SHP77 (cell line): ENCODE measurements at regions not wholly inside any gene's neighbourhood (a gene's known extent, or its start where the extent isn't known, plus 50 kb on each side); places are given as distances from the start of the nearest gene placed in this dataset.

Experiments
- DNase-seq, 2 experiments: peaks; one replicate each; lab custom pipeline; 2025; lab: John Stamatoyannopoulos, UW

DNA sequence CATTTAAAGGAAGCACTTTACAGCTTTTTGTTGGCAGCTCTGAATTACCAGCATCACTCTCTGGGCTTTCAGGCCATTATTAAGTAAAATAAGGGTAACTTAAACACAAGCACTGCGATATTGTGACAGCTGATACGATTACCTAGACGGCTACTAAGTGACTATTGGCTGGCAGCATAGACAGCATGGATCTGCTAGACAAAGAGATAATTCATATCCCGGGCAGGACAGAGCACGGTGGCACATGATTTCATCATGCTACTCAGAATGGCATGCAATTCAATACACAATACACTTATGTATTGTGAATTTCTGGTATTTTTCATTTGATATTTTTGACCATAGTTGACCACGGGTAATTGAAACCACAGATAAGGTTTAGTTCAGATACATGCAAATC is 522.0 kb upstream of the LRRN3 start:
- peak; percentile 5 to 29 for DNase-seq

DNA sequence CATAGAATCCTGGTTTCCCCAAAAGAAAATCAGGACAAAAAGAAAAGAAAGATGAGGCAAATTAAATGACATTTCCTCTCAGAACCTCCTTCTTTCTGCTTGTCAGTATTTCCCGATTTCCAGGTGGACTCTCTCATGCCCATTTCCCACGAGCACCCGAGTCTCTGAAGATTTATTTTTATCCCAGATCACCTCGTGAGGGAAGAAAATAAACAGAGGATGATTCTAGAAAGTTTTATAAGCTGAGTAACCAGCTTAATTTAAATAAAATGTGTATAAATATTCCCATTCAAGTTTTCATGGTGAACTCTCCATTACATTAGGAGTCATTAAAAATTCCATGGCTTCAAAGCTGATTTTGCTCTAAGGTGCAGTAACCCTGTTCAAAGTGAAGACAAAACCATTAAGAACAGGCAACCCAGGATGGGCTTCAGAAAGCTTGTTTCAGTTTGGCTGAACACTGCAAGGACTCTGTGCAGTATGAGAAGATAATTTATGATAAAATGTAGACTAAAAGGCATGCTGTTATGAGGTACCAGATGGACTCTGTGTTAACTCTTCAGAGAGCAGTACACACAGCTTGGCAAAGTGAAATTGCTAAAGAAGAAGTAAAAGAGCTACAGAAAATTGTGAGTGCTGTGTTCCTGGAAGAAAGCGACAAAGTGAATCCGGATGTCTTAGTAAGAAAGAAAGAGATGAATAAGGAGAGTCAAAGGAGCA is 521.3 kb upstream of the LRRN3 start:
- DNase-seq: no peak

DNA sequence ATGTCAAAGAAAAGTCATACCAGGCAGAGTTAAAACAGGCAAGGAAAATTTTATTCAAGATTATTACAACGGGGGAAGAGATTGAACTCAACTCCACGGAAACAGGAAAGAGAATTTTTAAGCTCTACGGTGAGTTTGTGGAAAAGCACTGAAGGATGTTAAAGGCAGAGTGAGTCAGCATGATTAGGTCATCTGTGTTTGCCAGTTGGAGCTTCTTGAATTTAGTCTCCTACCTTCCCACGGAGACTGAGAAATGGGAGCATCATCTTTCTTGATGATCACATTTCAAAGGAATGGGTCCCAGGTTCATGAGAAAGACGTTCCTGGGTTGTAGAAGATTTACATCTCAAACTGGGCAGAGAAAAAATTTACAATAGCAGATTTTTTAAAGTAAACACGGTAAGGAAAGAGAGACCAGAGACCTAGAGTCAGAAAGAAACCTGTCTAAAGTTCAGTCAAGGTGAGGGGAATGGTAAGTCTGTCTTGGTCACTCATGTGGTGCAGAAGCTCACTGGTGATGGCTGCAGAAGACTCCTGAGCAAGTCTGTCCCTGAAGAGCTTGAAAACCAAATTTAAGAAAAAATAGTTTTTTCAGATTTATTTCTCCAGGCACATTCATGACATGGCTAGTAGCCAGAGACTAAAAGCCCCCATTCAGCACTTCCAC is 516.9 kb upstream of the LRRN3 start:
- no peak for DNase-seq

DNA sequence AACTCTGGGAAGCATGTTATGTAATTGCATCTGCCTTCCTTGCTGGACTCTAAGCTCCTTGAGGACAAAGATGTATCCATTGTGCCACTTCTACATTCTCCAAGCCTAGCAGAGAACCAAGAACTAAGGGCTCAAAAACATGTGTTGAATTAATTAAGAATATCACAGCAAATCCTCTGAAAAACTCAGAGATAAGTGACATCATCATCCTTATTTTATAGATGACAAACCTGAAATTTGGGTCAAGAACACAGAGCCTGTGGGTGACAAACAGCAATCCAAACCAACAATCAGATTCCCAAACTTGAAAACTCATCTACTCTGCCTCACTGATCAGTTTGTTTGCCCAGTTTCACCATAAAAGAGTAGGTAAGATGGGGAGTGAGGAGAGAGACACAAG is 503.6 kb upstream of the LRRN3 start:
- no peak for DNase-seq

DNA sequence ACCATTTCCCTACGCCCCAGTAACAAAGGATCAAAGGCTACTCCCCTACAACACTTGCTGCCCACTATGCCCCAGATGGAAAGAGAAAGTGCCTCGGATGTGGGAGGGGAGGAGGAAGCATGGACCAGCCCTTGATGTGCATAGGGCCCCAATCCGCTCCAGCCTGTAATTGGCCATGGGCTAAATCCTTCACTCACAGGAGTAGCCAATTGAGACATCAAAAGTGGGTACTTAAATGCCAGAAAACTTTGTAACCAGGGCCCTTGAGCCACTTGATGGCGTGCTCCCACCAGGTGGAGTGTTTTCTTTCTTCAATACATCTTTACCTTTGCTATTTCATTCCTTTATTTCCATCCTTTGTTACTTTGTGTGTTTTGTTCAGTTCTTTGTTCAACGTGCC is 500.5 kb upstream of the LRRN3 start:
- DNase-seq: no peak

DNA sequence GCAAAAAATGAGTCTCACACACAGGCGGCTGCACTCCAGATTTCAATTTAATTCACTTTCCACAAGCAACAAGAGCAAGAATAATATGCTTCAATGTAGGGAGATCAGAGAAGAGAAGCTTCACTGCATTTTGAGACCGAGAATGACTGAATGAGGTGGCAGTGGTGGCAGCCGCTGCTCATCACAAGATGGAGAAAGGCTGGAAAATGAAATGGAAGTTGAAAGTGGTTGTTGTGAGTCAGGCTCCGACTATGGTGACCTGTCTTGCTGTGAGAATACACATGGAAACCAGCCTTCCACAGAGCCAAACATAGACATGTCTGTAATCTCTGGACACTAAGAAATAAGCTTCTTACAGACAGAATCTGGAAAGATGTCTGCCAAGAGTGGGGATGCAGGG is 499.6 kb upstream of the LRRN3 start:
- no peak for DNase-seq

DNA sequence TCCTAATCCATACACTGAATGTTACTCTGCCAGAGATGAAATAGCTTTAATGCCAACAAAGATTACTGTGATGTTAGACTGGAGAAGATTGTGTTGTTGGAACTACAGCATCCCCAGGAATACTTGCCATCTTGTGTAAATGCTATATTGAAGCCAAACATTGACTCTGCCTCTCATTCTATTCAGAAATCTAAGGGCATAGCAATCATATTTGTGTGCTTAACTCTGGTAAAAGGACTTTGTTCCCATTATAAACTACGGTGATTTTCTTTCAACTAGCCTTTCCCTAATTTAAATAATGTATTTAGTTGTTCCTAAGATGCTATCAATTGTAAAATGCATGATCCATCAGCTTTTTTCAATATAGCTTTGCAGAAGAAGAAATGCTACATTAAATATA is 498.4 kb upstream of the LRRN3 start:
- no peak for DNase-seq

DNA sequence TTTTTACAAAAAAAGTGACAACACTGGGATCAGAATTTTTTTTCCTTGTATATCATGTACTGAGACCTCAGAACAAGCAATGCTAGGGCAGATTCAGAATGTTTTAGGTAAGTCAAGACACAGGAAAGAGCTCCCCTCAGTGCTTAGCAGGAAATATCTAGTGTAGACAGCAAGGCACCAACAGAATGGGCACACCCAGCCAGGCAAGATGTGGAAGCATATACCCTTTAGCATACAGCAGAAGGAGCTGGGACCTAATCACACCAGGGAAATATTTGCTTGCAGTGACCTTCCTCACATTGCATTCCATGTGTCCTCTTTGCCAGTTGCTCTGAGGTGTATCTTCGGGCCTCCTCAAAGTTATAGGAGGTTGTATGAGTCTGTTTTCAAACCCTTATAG is 497.6 kb upstream of the LRRN3 start:
- DNase-seq: no peak

DNA sequence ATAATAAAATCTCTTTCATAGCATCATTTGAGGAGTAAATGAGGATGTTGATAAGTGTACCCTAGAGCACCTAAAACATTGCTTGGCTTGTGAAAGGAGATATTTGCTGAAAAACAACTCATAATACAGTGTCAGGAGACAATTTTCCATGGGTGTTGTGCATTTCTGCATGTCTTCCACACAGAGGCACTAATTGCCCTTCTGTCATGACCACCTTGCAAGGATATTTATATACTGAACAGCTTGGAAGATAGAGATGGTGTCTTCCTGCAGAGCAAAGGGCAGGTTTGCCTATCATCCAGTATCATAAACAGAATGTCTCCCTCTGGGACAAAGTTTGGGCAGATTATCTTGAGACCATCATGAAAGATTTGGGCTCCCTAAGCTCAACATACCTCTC is 495.2 kb upstream of the LRRN3 start:
- DNase-seq: no peak

DNA sequence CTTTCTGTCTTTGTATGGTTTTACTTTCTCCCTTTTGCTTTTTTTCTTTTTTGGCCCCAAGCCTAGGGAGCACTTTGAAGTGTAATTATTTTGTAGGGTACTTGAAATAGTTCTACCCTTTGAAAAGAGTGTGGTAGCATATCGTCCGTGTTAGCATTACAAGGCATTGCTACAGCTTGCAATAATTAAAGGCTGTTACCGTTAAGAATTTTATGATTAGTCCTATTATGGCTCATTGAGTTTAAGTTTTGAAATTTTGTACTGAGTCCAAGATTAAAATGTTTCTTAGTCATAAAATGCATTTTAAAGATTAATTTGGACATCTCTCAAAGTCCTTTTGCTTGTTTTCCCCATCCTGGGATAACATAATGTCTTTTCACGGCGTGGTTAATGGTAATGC is 490.0 kb upstream of the LRRN3 start:
- no peak for DNase-seq

DNA sequence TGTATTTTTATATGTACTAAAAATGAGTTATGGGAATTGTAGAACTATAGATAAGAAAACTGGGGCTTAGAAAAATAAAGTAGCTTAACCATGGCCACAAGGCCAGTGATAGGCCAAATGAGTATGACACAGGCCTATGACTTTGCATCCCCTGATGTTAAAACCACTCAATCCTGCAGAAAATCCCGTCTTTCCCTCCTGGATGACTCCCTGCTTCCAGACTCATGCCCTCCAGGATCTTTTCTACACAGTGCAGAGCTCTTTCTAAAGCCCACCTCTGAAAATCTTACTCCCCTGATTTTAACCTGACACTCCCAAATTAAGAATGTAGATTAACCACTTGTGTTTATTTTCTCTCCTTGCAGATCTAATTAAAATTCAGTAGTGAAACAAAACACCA is 489.2 kb upstream of the LRRN3 start:
- DNase-seq: no peak

DNA sequence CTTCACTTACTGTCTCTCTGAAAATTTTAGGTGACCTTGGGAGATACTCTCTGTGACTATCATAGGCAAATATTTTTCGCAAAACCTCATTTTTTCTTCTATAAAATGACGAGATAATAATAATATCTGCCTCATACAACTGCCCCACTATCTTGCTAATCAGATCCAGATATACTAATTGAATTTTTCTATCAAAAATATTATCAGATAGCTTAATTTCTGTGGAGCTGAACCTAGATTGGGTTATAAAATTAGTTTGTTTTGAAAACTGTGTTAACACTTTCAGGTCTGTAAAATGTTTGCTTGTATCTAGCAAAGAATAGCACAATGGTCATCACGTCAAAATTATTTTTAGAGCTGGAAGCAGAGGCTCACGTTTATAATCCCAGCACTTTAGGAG is 486.7 kb upstream of the LRRN3 start:
- DNase-seq: no peak

DNA sequence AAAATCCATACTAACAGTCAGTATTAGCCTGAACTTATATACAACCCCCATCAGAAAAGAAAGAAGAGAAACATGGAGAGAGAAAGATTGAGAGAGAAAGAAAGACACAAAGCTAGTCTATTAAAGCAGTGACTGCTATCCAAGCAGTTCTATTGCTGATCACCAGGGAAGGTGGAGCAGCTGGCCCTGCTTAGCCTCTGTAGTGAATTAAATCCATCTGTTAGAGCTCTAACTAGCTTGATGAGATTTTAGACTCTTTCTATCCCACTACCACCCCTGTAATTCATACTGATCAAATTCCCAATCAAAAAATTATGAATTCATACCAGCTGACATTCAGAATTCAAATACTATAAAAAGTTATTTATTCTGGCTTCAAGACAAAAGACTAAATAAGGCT is 486.0 kb upstream of the LRRN3 start:
- DNase-seq: no peak

DNA sequence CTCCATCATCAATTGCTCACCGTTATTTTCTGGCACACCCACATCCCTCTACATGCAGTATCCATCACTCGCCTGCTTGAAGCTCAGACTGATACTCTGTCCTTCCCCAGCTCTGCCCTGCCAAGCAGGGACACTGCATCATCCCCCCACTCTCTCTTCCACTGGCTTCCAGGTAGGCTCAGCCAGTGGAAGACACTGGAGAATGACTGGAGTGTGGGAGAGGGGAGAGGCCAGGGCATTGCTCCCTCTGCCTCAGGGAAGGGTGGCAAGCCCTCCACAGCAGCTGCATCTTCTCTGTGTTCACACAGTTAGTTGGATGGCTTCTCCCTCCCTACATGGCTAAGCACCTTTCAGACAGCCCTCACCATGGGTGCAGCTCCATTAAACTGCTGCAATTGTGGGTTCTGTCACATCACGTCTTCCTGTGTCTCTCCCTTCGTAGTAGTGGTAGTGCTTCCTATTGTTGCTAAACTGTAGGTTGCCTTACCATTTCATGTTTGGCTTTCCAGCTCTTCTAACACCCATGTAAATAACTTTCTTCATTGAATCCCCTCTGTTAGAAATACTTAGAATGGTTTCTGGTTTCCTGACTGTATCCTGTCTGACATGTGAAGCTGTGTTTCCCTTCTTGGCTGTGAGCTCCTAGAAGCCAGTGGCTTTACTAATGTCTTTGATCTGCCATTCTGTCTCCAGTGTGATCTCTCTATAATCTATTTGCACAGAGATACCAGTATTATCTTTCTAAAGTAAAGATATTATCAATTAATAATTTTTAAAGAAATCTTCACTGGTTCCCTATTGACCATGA is 483.7 kb upstream of the LRRN3 start:
- no peak for DNase-seq

DNA sequence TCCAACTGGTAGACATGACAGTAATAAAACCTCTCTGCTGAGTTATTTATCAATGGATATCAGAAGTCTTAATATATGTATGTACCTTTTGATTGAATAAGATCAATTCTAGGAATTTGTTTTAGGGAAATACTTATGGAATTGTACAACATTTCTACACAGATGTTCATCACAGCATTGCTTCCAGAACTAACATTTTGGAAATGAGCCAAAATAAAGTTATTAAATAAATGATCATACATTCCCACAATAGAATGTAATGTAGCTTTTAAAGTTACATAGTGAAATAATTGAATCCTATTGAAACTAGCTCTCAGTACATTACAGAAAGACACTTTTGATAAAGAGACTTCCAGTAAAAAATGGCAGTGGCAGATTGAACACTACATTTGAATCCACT is 481.6 kb upstream of the LRRN3 start:
- DNase-seq: no peak

DNA sequence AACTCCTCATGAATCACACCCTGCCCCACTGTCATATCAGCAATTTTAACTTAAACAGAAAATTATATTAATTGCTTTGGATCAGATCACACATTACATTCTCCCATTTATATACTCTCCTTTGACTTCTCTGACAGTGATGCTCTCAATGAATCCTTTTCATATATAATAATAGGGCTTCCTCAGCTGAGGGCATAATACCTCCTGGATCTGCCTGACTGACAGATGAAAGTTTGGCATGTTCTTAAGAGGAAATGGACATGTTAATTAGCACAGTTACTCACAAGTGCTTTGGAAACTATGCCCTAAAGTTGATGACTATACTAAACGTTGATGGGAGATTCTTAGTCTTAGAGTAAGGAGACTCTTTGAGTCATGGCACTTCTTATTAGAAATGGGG is 478.2 kb upstream of the LRRN3 start:
- no peak for DNase-seq
